Activated CD8-positive, alpha-beta T cell treated with anti-CD3 and anti-CD28 coated beads for 36 hours (primary cell): ENCODE measurements at regions not wholly inside any gene's neighbourhood (a gene's known extent, or its start where the extent isn't known, plus 50 kb on each side); places are given as distances from the start of the nearest gene placed in this dataset.

Experiments
- ATAC-seq: fragments of 200-7000 bp; cut with Tn5 transposase; one replicate; pipeline ENCODE4 v1.10.0; 2021; ENCODE audit warnings: mild to moderate bottlenecking, moderate library complexity
- CTCF ChIA-PET: fragments of 350-600 bp; sonication (Branson Sonifier 250); formaldehyde crosslinking; loops from one replicate; lab custom pipeline; 2021; ENCODE audit warnings: antibody characterized with exemption; lab: Charles Lee
- POLR2A ChIA-PET: fragments of 350-600 bp; sonication (Branson Sonifier 250); formaldehyde crosslinking; loops from one replicate; lab custom pipeline; 2021; ENCODE audit warnings: antibody characterized with exemption; lab: Charles Lee
- DNase-seq: peaks from one replicate; pipeline ENCODE4 v3.0.0-alpha.2; 2020
- H3K27ac Mint-ChIP-seq: one replicate; pipeline ENCODE4 v1.8.0; 2021; ENCODE audit warnings: mild to moderate bottlenecking, mixed read lengths
- H3K27me3 Mint-ChIP-seq: one replicate; pipeline ENCODE4 v1.8.0; 2021; ENCODE audit warnings: mixed read lengths
- H3K36me3 Mint-ChIP-seq: one replicate; pipeline ENCODE4 v1.8.0; 2021; ENCODE audit warnings: low read depth, mixed read lengths
- H3K4me1 Mint-ChIP-seq: one replicate; pipeline ENCODE4 v1.8.0; 2021; ENCODE audit warnings: low read depth, mixed read lengths
- H3K4me3 Mint-ChIP-seq: one replicate; pipeline ENCODE4 v1.8.0; 2021; ENCODE audit warnings: mild to moderate bottlenecking, moderate library complexity, mixed read lengths
- H3K9me3 Mint-ChIP-seq: one replicate; pipeline ENCODE4 v1.8.0; 2021; ENCODE audit warnings: mixed read lengths
- intact Hi-C: fragments of 100-400 bp; cut with micrococcal nuclease; formaldehyde crosslinking; loops from one replicate; pipeline ENCODE4 v1.10.0; 2022
- TF ChIP-seq, protein P1 (sequence below): fragments of 200-600 bp; IDR thresholded peaks from one replicate; pipeline ENCODE4 v1.8.0; 2022; ENCODE audit warnings: antibody characterized with exemption, mild to moderate bottlenecking

DNA sequence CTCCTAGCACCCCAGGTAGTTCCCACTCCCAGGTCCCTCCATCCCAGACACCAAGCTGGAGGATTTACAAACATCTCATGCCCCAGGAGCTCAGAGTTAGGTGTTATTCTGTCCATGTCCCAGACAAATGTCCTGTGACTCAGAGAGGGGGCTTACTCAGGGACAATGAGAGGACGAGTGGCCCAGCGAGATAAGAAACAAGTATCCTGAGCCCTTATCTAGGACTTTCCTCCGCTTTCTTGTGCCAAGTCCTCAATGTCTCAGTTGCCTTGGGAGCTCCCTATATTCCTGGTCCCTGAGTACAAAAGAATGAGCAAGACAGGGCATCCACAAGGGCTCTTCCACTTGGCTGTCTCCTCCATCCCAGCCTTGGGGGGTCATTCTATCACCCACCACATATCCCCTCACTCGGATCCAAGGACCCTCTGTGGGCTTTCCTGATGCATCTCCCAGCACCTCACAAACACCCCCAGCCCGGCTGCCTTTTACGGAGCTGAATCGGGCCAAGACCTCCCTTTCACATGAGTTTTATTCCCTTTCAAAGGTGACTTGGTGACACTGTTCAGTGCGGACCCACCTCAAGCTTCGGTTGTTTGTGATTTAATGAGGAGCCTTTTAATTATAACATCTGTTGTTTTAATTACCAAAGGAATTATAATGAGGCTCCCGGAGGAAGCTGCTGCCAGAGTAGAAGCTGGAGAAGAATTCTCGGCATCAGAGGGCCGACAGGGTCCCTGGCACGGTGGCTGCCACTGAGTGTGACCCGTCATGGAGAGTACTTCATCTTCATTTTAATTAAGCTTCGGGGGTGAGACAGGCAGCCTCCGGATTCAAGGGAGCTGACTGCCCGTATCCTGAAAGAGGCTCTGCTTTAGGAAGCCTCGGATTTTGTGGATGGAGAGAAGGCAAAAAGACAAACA, 121.5 kb downstream of the WSCD1 start:
- ChIA-PET POLR2A (no interaction called here), CTCF (no interaction called here)
- H3K36me3 Mint-ChIP-seq, result no peaks in the 10 kb centered on the region
- no peak overlapping the region for H3K4me3 Mint-ChIP-seq
- intact Hi-C loops, result no loop called here
- ATAC-seq (no peak), DNase-seq (no peak)
- H3K9me3 Mint-ChIP-seq, result peaks cover 7% of the 10 kb centered on the region
- no peak overlapping the region for H3K27ac Mint-ChIP-seq
- peaks cover 6% of the 10 kb centered on the region for H3K27me3 Mint-ChIP-seq
- TF ChIP-seq, protein P1, sequence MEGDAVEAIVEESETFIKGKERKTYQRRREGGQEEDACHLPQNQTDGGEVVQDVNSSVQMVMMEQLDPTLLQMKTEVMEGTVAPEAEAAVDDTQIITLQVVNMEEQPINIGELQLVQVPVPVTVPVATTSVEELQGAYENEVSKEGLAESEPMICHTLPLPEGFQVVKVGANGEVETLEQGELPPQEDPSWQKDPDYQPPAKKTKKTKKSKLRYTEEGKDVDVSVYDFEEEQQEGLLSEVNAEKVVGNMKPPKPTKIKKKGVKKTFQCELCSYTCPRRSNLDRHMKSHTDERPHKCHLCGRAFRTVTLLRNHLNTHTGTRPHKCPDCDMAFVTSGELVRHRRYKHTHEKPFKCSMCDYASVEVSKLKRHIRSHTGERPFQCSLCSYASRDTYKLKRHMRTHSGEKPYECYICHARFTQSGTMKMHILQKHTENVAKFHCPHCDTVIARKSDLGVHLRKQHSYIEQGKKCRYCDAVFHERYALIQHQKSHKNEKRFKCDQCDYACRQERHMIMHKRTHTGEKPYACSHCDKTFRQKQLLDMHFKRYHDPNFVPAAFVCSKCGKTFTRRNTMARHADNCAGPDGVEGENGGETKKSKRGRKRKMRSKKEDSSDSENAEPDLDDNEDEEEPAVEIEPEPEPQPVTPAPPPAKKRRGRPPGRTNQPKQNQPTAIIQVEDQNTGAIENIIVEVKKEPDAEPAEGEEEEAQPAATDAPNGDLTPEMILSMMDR, result no peak
- no peaks in the 10 kb centered on the region for H3K4me1 Mint-ChIP-seq

DNA sequence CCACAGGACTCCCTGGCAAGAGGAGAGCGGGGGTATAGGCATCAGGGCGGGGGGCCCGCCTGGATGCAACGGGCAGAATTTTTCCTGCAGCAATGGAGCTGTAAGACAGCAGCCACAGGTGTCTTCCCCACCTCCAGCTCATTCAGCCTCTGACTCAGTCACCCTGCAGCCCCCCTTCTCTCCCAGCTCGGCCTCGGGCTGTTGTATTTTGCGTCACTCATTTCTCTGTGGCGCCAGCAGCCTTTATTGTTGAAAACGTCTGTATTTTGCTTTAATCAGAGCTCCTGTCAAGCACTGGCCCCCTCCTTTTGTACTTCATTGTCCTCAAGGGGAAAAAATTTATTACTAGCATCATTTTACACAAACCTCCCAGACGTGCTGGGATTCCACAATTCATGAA, 117.7 kb downstream of the WSCD1 start:
- ChIA-PET CTCF (no interaction called here), POLR2A (no interaction called here)
- peaks cover 6% of the 10 kb centered on the region for H3K27me3 Mint-ChIP-seq
- intact Hi-C loops, result no loop called here
- H3K27ac Mint-ChIP-seq, result no peak overlapping the region
- H3K9me3 Mint-ChIP-seq, result no peaks in the 10 kb centered on the region
- no peak for ATAC-seq
- H3K4me3 Mint-ChIP-seq, result no peak overlapping the region
- H3K36me3 Mint-ChIP-seq, result no peaks in the 10 kb centered on the region
- DNase-seq, result no peak
- no peaks in the 10 kb centered on the region for H3K4me1 Mint-ChIP-seq
- TF ChIP-seq, protein P1, result no peak

DNA sequence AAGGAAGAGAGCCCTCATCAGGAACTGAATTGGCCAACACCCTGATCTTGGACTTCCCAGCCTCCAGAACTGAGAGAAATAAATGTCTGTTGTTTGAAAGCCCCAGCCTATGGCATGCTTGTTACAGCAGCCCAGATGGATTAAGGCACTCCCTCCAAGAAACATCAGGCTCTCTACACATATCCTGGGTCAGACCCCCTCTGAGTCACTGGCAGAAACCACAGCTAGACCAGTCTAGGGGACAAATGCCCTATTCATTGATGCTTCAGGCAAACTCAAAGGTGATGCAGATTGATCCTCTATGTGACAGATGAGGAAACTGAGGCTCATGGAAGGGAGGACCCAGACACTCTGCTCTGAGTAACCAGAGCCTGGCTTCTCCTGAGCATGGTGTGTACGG, 116.8 kb downstream of the WSCD1 start:
- intact Hi-C loops, result no loop called here
- CTCF ChIA-PET, result no interaction called here
- H3K4me3 Mint-ChIP-seq, result no peak overlapping the region
- POLR2A ChIA-PET, result no interaction called here
- H3K4me1 Mint-ChIP-seq, result no peaks in the 10 kb centered on the region
- ATAC-seq, result no peak
- peaks cover 10% of the 10 kb centered on the region for H3K27me3 Mint-ChIP-seq
- H3K27ac Mint-ChIP-seq, result no peak overlapping the region
- DNase-seq, result no peak
- TF ChIP-seq, protein P1, result no peak
- H3K9me3 Mint-ChIP-seq, result no peaks in the 10 kb centered on the region
- H3K36me3 Mint-ChIP-seq, result no peaks in the 10 kb centered on the region

DNA sequence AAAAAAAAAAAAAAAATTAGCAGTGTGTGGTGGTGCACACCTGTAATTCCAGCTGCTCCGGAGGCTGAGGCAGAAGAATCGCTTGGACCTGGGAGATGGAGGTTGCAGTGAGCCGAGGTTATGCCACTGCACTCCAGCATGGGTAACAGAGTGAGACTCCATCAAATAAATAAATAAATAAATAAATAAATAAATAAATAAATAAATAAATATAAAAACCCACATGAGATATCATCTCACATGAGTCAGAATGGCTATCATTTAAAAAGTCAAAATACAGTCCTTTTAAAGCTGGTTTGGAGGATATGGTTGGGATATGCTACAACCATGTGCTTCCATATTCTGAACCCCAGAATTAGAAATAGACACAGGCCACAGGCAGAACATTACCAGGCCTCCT, 114.3 kb downstream of the WSCD1 start:
- no peaks in the 10 kb centered on the region for H3K9me3 Mint-ChIP-seq
- DNase-seq (no peak), ATAC-seq (no peak)
- intact Hi-C loops, result no loop called here
- no peak overlapping the region for H3K27ac Mint-ChIP-seq
- CTCF ChIA-PET, result no interaction called here
- peaks cover 10% of the 10 kb centered on the region for H3K27me3 Mint-ChIP-seq
- no peaks in the 10 kb centered on the region for H3K4me1 Mint-ChIP-seq
- POLR2A ChIA-PET, result no interaction called here
- H3K4me3 Mint-ChIP-seq, result no peak overlapping the region
- TF ChIP-seq, protein P1, result no peak
- H3K36me3 Mint-ChIP-seq, result no peaks in the 10 kb centered on the region

DNA sequence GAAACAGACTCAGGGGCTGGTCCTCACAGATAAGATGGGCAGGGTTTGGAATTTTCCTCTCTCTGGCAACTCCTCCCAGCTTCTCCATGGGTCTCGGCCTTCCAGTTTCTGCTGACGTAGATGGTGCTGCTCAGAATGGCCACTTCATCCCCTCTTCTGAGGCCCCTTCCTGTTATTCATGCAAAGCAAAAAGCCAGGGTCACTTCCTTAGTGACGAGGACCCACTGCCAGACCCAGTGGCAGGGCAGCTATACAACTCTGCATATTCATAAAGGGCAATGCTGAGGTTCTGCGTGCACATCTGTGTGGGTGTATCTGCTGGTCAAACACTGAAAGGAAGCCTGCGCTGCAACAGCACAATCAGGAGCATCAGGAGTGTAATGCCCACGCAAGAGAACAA, 108.8 kb downstream of the WSCD1 start:
- intact Hi-C loops, result no loop called here
- Mint-ChIP-seq H3K27me3 (peaks cover 10% of the 10 kb centered on the region), H3K4me1 (no peaks in the 10 kb centered on the region), H3K9me3 (no peaks in the 10 kb centered on the region), H3K4me3 (no peak overlapping the region), H3K27ac (no peak overlapping the region), H3K36me3 (no peaks in the 10 kb centered on the region)
- CTCF ChIA-PET, result no interaction called here
- POLR2A ChIA-PET, result no interaction called here
- TF ChIP-seq, protein P1, result no peak
- ATAC-seq, result no peak
- no peak for DNase-seq
